GM18505 (cell line): ENCODE measurements at regions not wholly inside any gene's neighbourhood (a gene's known extent, or its start where the extent isn't known, plus 50 kb on each side); places are given as distances from the start of the nearest gene placed in this dataset.
"Not testable (repeated sequence)": the region's sequence is repeated elsewhere in the genome, so short reads cannot be mapped to it uniquely, and the experiment has no call there.

Source experiments
- ATAC-seq: cut with Tn5 transposase; IDR thresholded peaks from one replicate; pipeline ENCODE4 v1.9.1; 2021; ENCODE audit not compliant: unreplicated experiment
- POLR2A ChIP-seq: IDR thresholded peaks from 4 replicates; pipeline ENCODE4 v1.6.1; 2011; ENCODE audit warnings: borderline replicate concordance; ENCODE audit not compliant: insufficient read depth, insufficient read length; ENCODE audit errors: extremely low read depth

- TF ChIP-seq POLR2A, result no peak
- ATAC-seq, result no peak
Observed at GRCh38 chr17:72191921-72192799, 71.3 kb downstream of the SOX9 start.

- no peak for ATAC-seq
Observed at GRCh38 chr17:72192800-72193192, 72.0 kb downstream of the SOX9 start.

GRCh38 chr17:72193391-72194106 is 72.7 kb downstream of the SOX9 start:
- no peak for TF ChIP-seq POLR2A
- no peak for ATAC-seq

More at GRCh38 chr17:72192800-72193192, 72.0 kb downstream of the SOX9 start:
- TF ChIP-seq POLR2A, result no peak

- ATAC-seq, result not testable (repeated sequence)
Observed at GRCh38 chr17:72194107-72194440, 73.3 kb downstream of the SOX9 start.

- no peak for ATAC-seq
- TF ChIP-seq POLR2A, result no peak
Observed at GRCh38 chr17:72199256-72199655, 78.4 kb downstream of the SOX9 start.

GRCh38 chr17:72204742-72205141 is 83.9 kb downstream of the SOX9 start:
- TF ChIP-seq POLR2A, result no peak
- no peak for ATAC-seq

- TF ChIP-seq POLR2A, result no peak
- no peak for ATAC-seq
Observed at GRCh38 chr17:72205357-72205756, 84.5 kb downstream of the SOX9 start.

- no peak for TF ChIP-seq POLR2A
- no peak for ATAC-seq
Observed at GRCh38 chr17:72205822-72206221, 85.0 kb downstream of the SOX9 start.

- no peak for ATAC-seq
- TF ChIP-seq POLR2A, result no peak
Observed at GRCh38 chr17:72206376-72206775, 85.6 kb downstream of the SOX9 start.

GRCh38 chr17:72208832-72209231 is 88.0 kb downstream of the SOX9 start:
- no peak for TF ChIP-seq POLR2A
- no peak for ATAC-seq

GRCh38 chr17:72212041-72212440 is 91.2 kb downstream of the SOX9 start:
- ATAC-seq, result no peak

GRCh38 chr17:72215490-72215889 is 94.7 kb downstream of the SOX9 start:
- no peak for ATAC-seq
- TF ChIP-seq POLR2A, result no peak

More at GRCh38 chr17:72212041-72212440, 91.2 kb downstream of the SOX9 start:
- TF ChIP-seq POLR2A, result no peak

- ATAC-seq, result no peak
- TF ChIP-seq POLR2A, result no peak
Observed at GRCh38 chr17:72215928-72216327, 95.1 kb downstream of the SOX9 start.
